ENCODE measurements at regions not wholly inside any gene's neighbourhood (a gene's known extent, or its start where the extent isn't known, plus 50 kb on each side); places are given as distances from the start of the nearest gene placed in this dataset.
"Not testable (repeated sequence)": the region's sequence is repeated elsewhere in the genome, so short reads cannot be mapped to it uniquely, and the experiment has no call there.

DNA sequence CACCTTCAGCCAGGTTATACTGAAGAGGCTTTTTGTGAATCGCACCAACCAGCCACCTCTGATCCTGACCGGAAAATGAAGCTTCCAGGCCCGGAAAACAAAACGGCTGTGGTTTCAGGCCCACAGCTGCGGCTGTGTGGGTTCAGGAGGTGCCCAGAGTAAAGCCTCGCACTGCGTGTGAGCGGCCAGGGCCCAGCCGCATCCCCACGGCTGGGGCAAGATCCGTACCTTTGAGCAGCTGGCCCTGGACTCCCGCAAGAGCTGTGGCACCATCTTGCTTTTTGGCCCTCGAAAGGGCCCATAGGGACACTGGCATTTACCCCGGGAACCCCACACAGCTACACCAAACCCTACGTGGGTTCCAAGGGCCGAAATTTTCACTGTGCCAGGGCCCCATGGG lies 63.0 kb downstream of the GLUL start:
- no peaks in the 10 kb centered on the region for H3K36me3 ChIP-seq (ENCODE audit: insufficient read depth, low read length)
- TF ChIP-seq, protein P1, sequence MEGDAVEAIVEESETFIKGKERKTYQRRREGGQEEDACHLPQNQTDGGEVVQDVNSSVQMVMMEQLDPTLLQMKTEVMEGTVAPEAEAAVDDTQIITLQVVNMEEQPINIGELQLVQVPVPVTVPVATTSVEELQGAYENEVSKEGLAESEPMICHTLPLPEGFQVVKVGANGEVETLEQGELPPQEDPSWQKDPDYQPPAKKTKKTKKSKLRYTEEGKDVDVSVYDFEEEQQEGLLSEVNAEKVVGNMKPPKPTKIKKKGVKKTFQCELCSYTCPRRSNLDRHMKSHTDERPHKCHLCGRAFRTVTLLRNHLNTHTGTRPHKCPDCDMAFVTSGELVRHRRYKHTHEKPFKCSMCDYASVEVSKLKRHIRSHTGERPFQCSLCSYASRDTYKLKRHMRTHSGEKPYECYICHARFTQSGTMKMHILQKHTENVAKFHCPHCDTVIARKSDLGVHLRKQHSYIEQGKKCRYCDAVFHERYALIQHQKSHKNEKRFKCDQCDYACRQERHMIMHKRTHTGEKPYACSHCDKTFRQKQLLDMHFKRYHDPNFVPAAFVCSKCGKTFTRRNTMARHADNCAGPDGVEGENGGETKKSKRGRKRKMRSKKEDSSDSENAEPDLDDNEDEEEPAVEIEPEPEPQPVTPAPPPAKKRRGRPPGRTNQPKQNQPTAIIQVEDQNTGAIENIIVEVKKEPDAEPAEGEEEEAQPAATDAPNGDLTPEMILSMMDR (IDR thresholded peaks at IDR 0.05): no peak
- ChIA-PET POLR2A (no interaction called here), CTCF (no interaction called here)
- DNase-seq (no peak), ATAC-seq (ENCODE audit: poor library complexity) (no peak)
- no peak overlapping the region for H3K27ac ChIP-seq (ENCODE audit: low read depth in 1 of 2, low read length in 2 of 2)
- intact Hi-C loops (cut with DNase I, micrococcal nuclease): no loop called here
- peaks cover 0 to 7% of the 10 kb centered on the region in 2 experiments for H3K9me3 ChIP-seq (ENCODE audit: control insufficient read depth in 1 of 2, insufficient read depth in 1 of 2, low read length in 2 of 2)
- Mint-ChIP-seq H3K27ac (no peak overlapping the region), H3K9me3 (no peaks in the 10 kb centered on the region), H3K4me3 (no peak overlapping the region), H3K27me3 (no peaks in the 10 kb centered on the region), H3K4me1 (ENCODE audit: low read depth) (no peaks in the 10 kb centered on the region), H3K36me3 (ENCODE audit: low read depth) (no peaks in the 10 kb centered on the region)
- no peaks in the 10 kb centered on the region for H3K27me3 ChIP-seq (ENCODE audit: control insufficient read depth in 1 of 2, insufficient read depth in 2 of 2, low read length in 2 of 2)
- no peaks in the 10 kb centered on the region for H3K4me1 ChIP-seq (ENCODE audit: insufficient read depth, low read length)
- no peak overlapping the region for H3K4me3 ChIP-seq (ENCODE audit: low read length)

DNA sequence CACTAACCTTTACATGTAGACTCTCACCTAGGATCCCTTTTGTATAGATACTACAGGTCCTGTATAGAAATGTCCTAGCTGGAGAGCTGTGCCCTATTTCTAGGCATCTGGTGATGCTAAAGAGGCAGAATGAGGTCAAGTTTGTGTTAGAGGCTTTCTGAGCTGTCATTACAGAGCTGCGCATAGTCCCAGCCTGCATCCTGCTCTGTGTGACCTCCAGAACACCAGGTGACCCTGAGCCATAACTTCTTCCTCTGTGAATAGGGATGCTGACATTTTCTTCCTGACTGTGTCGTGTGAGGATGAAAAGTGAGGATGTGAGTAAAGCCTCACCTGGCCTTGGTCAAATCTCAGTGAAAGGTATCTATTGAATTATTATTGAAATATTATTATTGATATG lies 66.3 kb downstream of the GLUL start:
- H3K4me3 ChIP-seq (ENCODE audit: low read length): no peak overlapping the region
- no peaks in the 10 kb centered on the region for H3K27me3 Mint-ChIP-seq
- H3K27ac Mint-ChIP-seq: no peak overlapping the region
- TF ChIP-seq, protein P1 (IDR thresholded peaks at IDR 0.05): no peak
- H3K4me1 Mint-ChIP-seq (ENCODE audit: low read depth): no peaks in the 10 kb centered on the region
- intact Hi-C loops (cut with DNase I, micrococcal nuclease): no loop called here
- H3K27me3 ChIP-seq (ENCODE audit: control insufficient read depth in 1 of 2, insufficient read depth in 2 of 2, low read length in 2 of 2): no peaks in the 10 kb centered on the region
- no peak overlapping the region for H3K27ac ChIP-seq (ENCODE audit: low read depth in 1 of 2, low read length in 2 of 2)
- H3K36me3 ChIP-seq (ENCODE audit: insufficient read depth, low read length): no peaks in the 10 kb centered on the region
- no peak for DNase-seq
- no peak overlapping the region for H3K4me3 Mint-ChIP-seq
- H3K36me3 Mint-ChIP-seq (ENCODE audit: low read depth): no peaks in the 10 kb centered on the region
- no peak for ATAC-seq (ENCODE audit: poor library complexity)
- H3K9me3 ChIP-seq (ENCODE audit: control insufficient read depth in 1 of 2, insufficient read depth in 1 of 2, low read length in 2 of 2): peaks cover 0 to 7% of the 10 kb centered on the region in 2 experiments
- no peaks in the 10 kb centered on the region for H3K4me1 ChIP-seq (ENCODE audit: insufficient read depth, low read length)
- CTCF ChIA-PET: no interaction called here
- POLR2A ChIA-PET: no interaction called here
- H3K9me3 Mint-ChIP-seq: no peaks in the 10 kb centered on the region

DNA sequence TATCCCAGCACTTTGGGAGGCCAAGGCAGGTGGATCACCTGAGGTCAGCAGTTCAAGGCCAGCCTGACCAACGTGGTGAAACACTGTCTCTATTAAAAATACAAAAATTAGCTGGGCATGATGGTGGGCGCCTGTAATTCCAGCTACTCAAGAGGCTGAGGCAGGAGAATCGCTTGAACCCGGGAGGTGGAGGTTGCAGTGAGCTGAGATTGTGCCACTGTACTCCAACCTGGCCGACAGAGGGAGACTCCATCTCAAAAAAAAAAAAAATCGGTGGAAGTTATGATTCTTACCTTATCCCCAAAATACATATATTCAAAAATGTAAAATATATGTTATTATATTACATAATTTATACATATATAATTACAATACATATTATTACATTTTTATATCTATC lies 70.1 kb downstream of the GLUL start:
- H3K9me3 Mint-ChIP-seq; H3K27me3 ChIP-seq (ENCODE audit: control insufficient read depth in 1 of 2, insufficient read depth in 2 of 2, low read length in 2 of 2); H3K9me3 ChIP-seq (ENCODE audit: control insufficient read depth in 1 of 2, insufficient read depth in 1 of 2, low read length in 2 of 2); H3K4me3 ChIP-seq (ENCODE audit: low read length); POLR2A ChIA-PET; H3K36me3 Mint-ChIP-seq (ENCODE audit: low read depth); H3K4me1 Mint-ChIP-seq (ENCODE audit: low read depth); H3K27me3 Mint-ChIP-seq; H3K27ac Mint-ChIP-seq; H3K36me3 ChIP-seq (ENCODE audit: insufficient read depth, low read length); CTCF ChIA-PET; H3K4me3 Mint-ChIP-seq; ATAC-seq (ENCODE audit: poor library complexity); DNase-seq; intact Hi-C loops (cut with DNase I, micrococcal nuclease); H3K27ac ChIP-seq (ENCODE audit: low read depth in 1 of 2, low read length in 2 of 2); H3K4me1 ChIP-seq (ENCODE audit: insufficient read depth, low read length): not testable (repeated sequence)

DNA sequence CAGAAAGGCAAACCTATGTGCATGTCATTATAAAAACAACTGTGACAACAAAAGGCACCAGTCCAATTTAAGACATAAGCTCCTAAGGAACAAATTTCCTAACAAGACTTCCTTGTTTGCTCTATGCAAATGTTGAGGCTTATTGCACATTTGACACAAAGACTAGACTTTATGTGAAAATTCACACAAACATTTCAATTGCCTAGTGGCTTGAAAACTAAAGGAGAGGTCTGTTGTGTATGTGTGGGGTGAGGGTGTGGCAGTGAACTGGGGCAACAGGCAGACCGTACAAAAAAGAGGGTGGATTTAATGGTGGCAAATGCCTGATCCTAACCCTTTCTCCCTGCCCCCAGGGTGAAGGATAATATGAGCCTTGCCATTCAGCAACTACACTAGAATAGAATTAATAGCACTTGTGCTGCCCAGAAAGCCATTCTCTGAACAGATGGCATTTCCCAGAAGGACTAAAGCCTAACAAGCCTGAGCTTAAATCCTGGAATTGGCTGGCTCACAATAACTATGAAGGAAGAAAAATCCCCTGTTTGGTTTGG lies 73.9 kb downstream of the GLUL start:
- intact Hi-C loops (cut with DNase I, micrococcal nuclease): no loop called here
- no peak overlapping the region for H3K4me3 Mint-ChIP-seq
- H3K27ac Mint-ChIP-seq: no peak overlapping the region
- TF ChIP-seq, protein P1 (IDR thresholded peaks at IDR 0.05): no peak
- H3K4me1 Mint-ChIP-seq (ENCODE audit: low read depth): no peaks in the 10 kb centered on the region
- Histone ChIP-seq H3K4me1 (ENCODE audit: insufficient read depth, low read length) (no peaks in the 10 kb centered on the region), H3K4me3 (ENCODE audit: low read length) (no peak overlapping the region), H3K27me3 (ENCODE audit: control insufficient read depth in 1 of 2, insufficient read depth in 2 of 2, low read length in 2 of 2) (no peaks in the 10 kb centered on the region), H3K27ac (ENCODE audit: low read depth in 1 of 2, low read length in 2 of 2) (no peak overlapping the region), H3K9me3 (ENCODE audit: control insufficient read depth in 1 of 2, insufficient read depth in 1 of 2, low read length in 2 of 2) (no peaks in the 10 kb centered on the region), H3K36me3 (ENCODE audit: insufficient read depth, low read length) (no peaks in the 10 kb centered on the region)
- no peaks in the 10 kb centered on the region for H3K9me3 Mint-ChIP-seq
- DNase-seq (no peak), ATAC-seq (ENCODE audit: poor library complexity) (no peak)
- no peaks in the 10 kb centered on the region for H3K36me3 Mint-ChIP-seq (ENCODE audit: low read depth)
- CTCF ChIA-PET: no interaction called here
- POLR2A ChIA-PET: no interaction called here
- no peaks in the 10 kb centered on the region for H3K27me3 Mint-ChIP-seq

DNA sequence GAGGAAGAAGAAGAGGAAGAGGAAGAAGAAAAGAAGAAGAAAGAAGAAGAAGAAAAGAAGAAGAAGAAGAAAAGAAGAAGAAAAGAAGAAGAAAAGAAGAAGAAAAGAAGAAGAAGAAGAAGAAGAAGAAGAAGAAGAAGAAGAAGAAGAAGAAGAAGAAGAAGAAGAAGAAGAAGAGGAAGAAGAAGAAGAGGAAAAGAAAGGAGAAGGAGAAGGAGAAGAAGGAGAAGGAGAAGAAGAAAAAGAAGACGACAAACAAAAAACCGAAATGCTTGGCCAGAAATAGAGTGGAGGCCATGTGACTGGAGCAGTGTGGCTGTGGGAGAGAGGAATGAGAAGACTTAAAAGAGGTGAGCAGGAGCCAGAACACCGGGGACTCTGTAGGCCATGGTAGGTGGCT lies 75.1 kb downstream of the GLUL start:
- H3K36me3 ChIP-seq (ENCODE audit: insufficient read depth, low read length); H3K4me1 Mint-ChIP-seq (ENCODE audit: low read depth); H3K36me3 Mint-ChIP-seq (ENCODE audit: low read depth); H3K27me3 Mint-ChIP-seq; H3K9me3 Mint-ChIP-seq; H3K27me3 ChIP-seq (ENCODE audit: control insufficient read depth in 1 of 2, insufficient read depth in 2 of 2, low read length in 2 of 2); intact Hi-C loops (cut with DNase I, micrococcal nuclease); H3K4me3 Mint-ChIP-seq; H3K9me3 ChIP-seq (ENCODE audit: control insufficient read depth in 1 of 2, insufficient read depth in 1 of 2, low read length in 2 of 2); H3K4me3 ChIP-seq (ENCODE audit: low read length); H3K27ac Mint-ChIP-seq; DNase-seq; POLR2A ChIA-PET; CTCF ChIA-PET; H3K4me1 ChIP-seq (ENCODE audit: insufficient read depth, low read length); ATAC-seq (ENCODE audit: poor library complexity); H3K27ac ChIP-seq (ENCODE audit: low read depth in 1 of 2, low read length in 2 of 2): not testable (repeated sequence)

All from CD4-positive, alpha-beta T cell (primary cell).